ENCODE measurements at regions not wholly inside any gene's neighbourhood (a gene's known extent, or its start where the extent isn't known, plus 50 kb on each side); places are given as distances from the start of the nearest gene placed in this dataset.

DNA sequence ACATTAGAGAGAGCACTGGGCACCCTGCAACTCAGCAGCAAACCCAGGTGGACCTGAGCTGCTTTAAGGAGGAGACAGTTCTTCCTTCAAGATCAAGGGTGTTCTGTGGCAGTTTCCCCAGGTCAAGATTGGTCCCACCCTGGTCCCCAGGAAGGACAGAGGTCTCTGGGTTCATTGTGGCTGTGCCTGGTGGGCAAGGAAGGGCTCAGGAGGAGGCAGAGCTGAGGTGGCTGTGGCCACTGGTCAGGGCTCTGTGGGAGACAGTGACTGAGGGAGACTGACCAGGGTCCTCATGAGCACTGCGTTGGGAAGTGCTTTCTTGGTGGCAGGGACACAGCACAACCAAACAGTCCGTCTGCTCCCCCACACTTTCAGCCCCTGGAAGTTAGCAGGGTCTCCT is 141.3 kb downstream of the FCRL5 start:
- Histone ChIP-seq H3K9ac (no peak overlapping the region), H3K4me1 (0 out of 2 replicates have a peak, but pooled peaks cover 4% of the 10 kb centered on the region), H3K27me3 (no peaks in the 10 kb centered on the region), H4K20me1 (no peaks in the 10 kb centered on the region), H3K36me3 (no peaks in the 10 kb centered on the region), H3K4me3 (no peak overlapping the region), H3K27ac (no peak overlapping the region), H3K4me2 (no peak overlapping the region), H3K9me3 (no peaks in the 10 kb centered on the region)
- no peak for TF ChIP-seq Cebpa-rat (IDR thresholded peaks at IDR 0.05)

DNA sequence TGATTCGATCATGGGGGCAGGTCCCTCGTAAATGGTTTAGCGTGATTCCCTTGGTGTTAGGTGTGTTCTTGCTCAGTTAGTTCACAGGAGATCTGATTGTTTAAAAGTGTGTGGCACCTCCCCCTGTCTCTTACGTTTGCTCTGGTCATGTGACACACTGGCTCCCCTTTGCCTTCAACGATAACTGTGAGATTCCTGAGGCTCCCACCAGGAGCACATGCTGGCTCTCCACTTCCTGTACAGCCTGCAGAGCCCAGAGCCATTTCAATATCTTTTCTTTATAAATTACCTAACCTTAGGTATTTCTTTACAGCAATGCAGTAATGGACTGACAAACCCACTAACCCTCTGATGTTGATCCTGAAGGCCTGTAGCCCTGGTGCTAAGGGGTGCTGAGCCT is 141.9 kb downstream of the FCRL5 start:
- no peak overlapping the region for H3K27ac ChIP-seq
- no peaks in the 10 kb centered on the region for H3K27me3 ChIP-seq
- TF ChIP-seq Cebpa-rat (IDR thresholded peaks at IDR 0.05) = no peak
- H3K9me3 ChIP-seq = no peaks in the 10 kb centered on the region
- H3K36me3 ChIP-seq = no peaks in the 10 kb centered on the region
- no peak overlapping the region for H3K4me2 ChIP-seq
- no peak overlapping the region for H3K9ac ChIP-seq
- H4K20me1 ChIP-seq = no peaks in the 10 kb centered on the region
- no peak overlapping the region for H3K4me3 ChIP-seq
- 0 out of 2 replicates have a peak, but pooled peaks cover 4% of the 10 kb centered on the region for H3K4me1 ChIP-seq

- Histone ChIP-seq H3K4me3 (no peak overlapping the region), H3K9ac (no peak overlapping the region), H3K27ac (no peak overlapping the region), H3K4me2 (no peak overlapping the region), H3K9me3 (no peaks in the 10 kb centered on the region), H3K4me1 (0 out of 2 replicates have a peak, but pooled peaks cover 4% of the 10 kb centered on the region), H3K36me3 (no peaks in the 10 kb centered on the region), H3K27me3 (no peaks in the 10 kb centered on the region), H4K20me1 (no peaks in the 10 kb centered on the region)
- no peak for TF ChIP-seq Cebpa-rat (IDR thresholded peaks at IDR 0.05)
These were observed 142.4 kb downstream of the FCRL5 start for GRCh38 chr1:157409927-157410326.

DNA sequence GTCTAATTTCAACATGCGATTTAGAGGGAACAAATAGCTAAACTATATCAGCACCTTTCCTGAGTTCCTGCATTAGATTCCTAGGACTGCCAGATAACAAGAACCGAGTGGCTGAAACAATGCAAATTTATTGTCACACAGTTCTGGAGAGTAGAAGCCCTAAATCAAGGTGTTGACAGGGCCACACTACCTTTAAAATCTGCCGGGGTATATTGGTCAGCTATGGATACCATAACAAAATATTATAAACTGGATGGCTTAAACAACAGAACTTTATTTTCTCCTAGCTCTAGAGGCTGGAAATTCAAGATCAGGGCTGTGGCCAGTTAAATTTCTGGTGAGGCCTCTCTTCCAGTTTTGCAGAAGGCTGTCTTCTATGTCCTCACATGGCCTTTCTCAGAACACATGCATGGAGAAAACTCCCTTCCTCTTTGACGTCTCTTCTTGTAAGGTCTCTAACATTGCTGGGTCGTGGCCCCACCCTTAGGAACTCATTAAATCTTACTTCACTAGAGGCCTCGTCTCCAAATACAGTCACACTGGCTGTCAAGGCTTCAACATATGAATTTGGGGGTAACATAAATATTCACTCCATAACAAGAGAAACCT is 144.3 kb downstream of the FCRL5 start:
- H3K4me2 ChIP-seq = no peak overlapping the region
- no peak overlapping the region for H3K9ac ChIP-seq
- H4K20me1 ChIP-seq = no peaks in the 10 kb centered on the region
- no peak for TF ChIP-seq Cebpa-rat (IDR thresholded peaks at IDR 0.05)
- no peak overlapping the region for H3K4me3 ChIP-seq
- no peak overlapping the region for H3K27ac ChIP-seq
- peaks cover 16% of the 10 kb centered on the region for H3K4me1 ChIP-seq
- no peaks in the 10 kb centered on the region for H3K36me3 ChIP-seq
- H3K9me3 ChIP-seq = no peaks in the 10 kb centered on the region
- H3K27me3 ChIP-seq = no peaks in the 10 kb centered on the region

GRCh38 chr1:157407367-157407766 is 144.9 kb downstream of the FCRL5 start:
- Histone ChIP-seq H3K4me1 (peaks cover 15% of the 10 kb centered on the region), H4K20me1 (no peaks in the 10 kb centered on the region), H3K9ac (no peak overlapping the region), H3K36me3 (no peaks in the 10 kb centered on the region), H3K4me2 (no peak overlapping the region), H3K27me3 (no peaks in the 10 kb centered on the region), H3K4me3 (no peak overlapping the region), H3K27ac (no peak overlapping the region), H3K9me3 (no peaks in the 10 kb centered on the region)
- TF ChIP-seq Cebpa-rat (IDR thresholded peaks at IDR 0.05) = no peak

DNA sequence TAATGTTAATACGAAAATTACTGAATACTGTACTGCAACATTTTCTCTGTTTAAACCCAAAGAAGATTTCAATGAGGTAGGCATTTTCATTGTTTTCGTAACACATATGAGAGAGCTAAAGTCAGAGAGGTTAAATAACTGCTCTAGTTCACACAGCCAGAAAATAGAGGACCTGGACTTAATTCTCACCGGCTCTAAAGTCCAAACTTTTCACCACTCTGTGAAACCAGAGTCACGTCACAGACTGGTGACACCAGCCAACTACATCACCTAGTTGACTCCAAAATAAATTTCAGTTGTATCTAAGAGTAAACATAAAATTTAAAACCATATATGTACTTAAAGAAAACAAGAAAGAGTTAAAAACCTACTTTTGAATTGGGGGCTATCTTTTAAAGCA is 146.7 kb downstream of the FCRL5 start:
- no peak overlapping the region for H3K4me3 ChIP-seq
- no peak for TF ChIP-seq Cebpa-rat (IDR thresholded peaks at IDR 0.05)
- H3K4me2 ChIP-seq = no peak overlapping the region
- no peak overlapping the region for H3K27ac ChIP-seq
- peaks cover 13% of the 10 kb centered on the region for H3K4me1 ChIP-seq
- no peaks in the 10 kb centered on the region for H3K27me3 ChIP-seq
- H4K20me1 ChIP-seq = no peaks in the 10 kb centered on the region
- H3K9ac ChIP-seq = no peak overlapping the region
- H3K9me3 ChIP-seq = no peaks in the 10 kb centered on the region
- no peaks in the 10 kb centered on the region for H3K36me3 ChIP-seq

DNA sequence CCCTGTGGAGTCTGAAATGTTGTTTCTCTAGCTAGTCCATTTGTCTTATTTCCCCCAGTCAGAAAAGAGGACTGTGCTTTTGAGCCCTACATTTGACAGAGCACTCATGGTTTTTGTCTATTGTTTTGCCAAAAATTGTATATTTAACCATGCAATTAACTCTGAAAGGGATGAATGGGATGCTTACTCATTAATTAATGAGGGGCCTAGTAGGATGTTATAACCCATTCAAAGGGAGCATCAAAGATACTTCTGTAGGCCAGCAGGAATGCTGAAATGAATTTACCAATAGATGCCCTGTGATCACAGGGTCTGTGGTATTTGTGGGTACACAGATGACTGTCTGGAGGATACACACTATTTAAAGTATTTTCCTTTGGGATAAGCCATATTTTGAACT is 147.7 kb downstream of the FCRL5 start:
- no peak for TF ChIP-seq Cebpa-rat (IDR thresholded peaks at IDR 0.05)
- H3K9ac ChIP-seq = no peak overlapping the region
- H3K9me3 ChIP-seq = no peaks in the 10 kb centered on the region
- H3K4me2 ChIP-seq = no peak overlapping the region
- no peaks in the 10 kb centered on the region for H3K36me3 ChIP-seq
- H3K27me3 ChIP-seq = no peaks in the 10 kb centered on the region
- H3K4me1 ChIP-seq = peaks cover 13% of the 10 kb centered on the region
- no peaks in the 10 kb centered on the region for H4K20me1 ChIP-seq
- H3K4me3 ChIP-seq = no peak overlapping the region
- H3K27ac ChIP-seq = no peak overlapping the region

DNA sequence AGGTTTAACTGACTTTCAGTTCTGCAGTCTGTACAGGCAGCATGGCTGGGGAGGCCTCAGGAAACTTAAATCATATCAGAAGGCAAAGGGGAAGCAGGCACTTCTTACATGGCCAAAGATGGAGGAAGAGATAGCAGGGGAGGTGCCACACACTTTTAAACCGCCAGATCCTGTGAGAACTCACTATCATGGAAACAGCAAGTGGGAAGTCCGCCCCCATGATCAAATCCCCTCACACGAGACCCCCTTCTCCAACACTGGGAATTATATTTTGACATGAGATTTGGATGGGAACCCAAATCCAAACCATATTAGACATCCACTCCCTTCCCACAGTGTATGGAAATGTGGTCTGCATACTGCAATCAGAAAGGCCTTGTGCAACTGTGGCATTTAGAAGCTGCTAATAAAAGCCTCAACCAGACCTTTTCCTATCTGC is 148.2 kb downstream of the FCRL5 start:
- no peaks in the 10 kb centered on the region for H4K20me1 ChIP-seq
- peaks cover 13% of the 10 kb centered on the region for H3K4me1 ChIP-seq
- no peaks in the 10 kb centered on the region for H3K27me3 ChIP-seq
- no peak for TF ChIP-seq Cebpa-rat (IDR thresholded peaks at IDR 0.05)
- no peak overlapping the region for H3K4me2 ChIP-seq
- no peak overlapping the region for H3K27ac ChIP-seq
- H3K4me3 ChIP-seq = no peak overlapping the region
- no peaks in the 10 kb centered on the region for H3K9me3 ChIP-seq
- no peak overlapping the region for H3K9ac ChIP-seq
- no peaks in the 10 kb centered on the region for H3K36me3 ChIP-seq

DNA sequence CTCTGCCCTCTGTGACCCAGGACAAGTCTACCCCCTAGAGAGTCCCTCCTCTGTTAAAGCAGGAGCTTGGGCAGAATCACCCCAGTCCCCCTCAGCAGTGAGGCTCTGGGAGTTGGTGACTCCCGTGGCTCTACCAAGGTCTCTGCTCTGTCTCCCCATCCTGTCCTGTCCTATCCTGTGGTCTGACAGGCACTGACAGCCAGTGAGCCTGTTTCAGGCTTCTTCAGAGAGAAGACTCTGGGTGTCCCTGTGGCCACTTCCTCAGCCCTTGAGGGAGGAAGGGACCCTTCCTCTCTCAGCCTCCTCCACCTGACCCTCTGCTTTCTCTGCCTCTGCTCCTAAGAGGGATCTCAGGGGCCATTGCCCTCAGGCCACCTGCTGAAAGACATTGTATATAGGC is 148.7 kb downstream of the FCRL5 start:
- H3K27ac ChIP-seq = no peak overlapping the region

GRCh38 chr1:157403203-157403602 is 149.1 kb downstream of the FCRL5 start:
- H3K9ac ChIP-seq = no peak overlapping the region
- H3K4me2 ChIP-seq = peak overlapping the region; percentile 29
- H3K4me3 ChIP-seq = no peak overlapping the region
- H3K9me3 ChIP-seq = no peaks in the 10 kb centered on the region
- no peak for TF ChIP-seq Cebpa-rat (IDR thresholded peaks at IDR 0.05)
- H4K20me1 ChIP-seq = no peaks in the 10 kb centered on the region
- peaks cover 13% of the 10 kb centered on the region for H3K4me1 ChIP-seq
- H3K27me3 ChIP-seq = no peaks in the 10 kb centered on the region
- no peak overlapping the region for H3K27ac ChIP-seq
- H3K36me3 ChIP-seq = no peaks in the 10 kb centered on the region

More for the DNA sequence above, 148.7 kb downstream of the FCRL5 start:
- no peaks in the 10 kb centered on the region for H3K36me3 ChIP-seq
- peak overlapping the region; percentile 29 for H3K4me2 ChIP-seq
- no peak overlapping the region for H3K9ac ChIP-seq
- H3K4me3 ChIP-seq = no peak overlapping the region
- H3K27me3 ChIP-seq = no peaks in the 10 kb centered on the region
- TF ChIP-seq Cebpa-rat (IDR thresholded peaks at IDR 0.05) = no peak
- H4K20me1 ChIP-seq = no peaks in the 10 kb centered on the region
- H3K4me1 ChIP-seq = peaks cover 13% of the 10 kb centered on the region
- no peaks in the 10 kb centered on the region for H3K9me3 ChIP-seq

- no peak for TF ChIP-seq Cebpa-rat (IDR thresholded peaks at IDR 0.05)
- H3K9me3 ChIP-seq = no peaks in the 10 kb centered on the region
- no peak overlapping the region for H3K9ac ChIP-seq
- H3K4me3 ChIP-seq = no peak overlapping the region
- H3K4me1 ChIP-seq = peaks cover 13% of the 10 kb centered on the region
- no peaks in the 10 kb centered on the region for H3K27me3 ChIP-seq
- no peaks in the 10 kb centered on the region for H4K20me1 ChIP-seq
- no peak overlapping the region for H3K4me2 ChIP-seq
- no peaks in the 10 kb centered on the region for H3K36me3 ChIP-seq
- H3K27ac ChIP-seq = no peak overlapping the region
These were observed 151.5 kb downstream of the FCRL5 start for GRCh38 chr1:157400766-157401165.

Data from BLaER1 (cell line).